PFSK-1 (cell line): ENCODE measurements at regions not wholly inside any gene's neighbourhood (a gene's known extent, or its start where the extent isn't known, plus 50 kb on each side); places are given as distances from the start of the nearest gene placed in this dataset.

Source experiments
- FOXP2 ChIP-seq: optimal IDR thresholded peaks from 2 replicates; pipeline ENCODE3; 2011; ENCODE audit warnings: borderline replicate concordance, control low read depth, inconsistent platforms; ENCODE audit not compliant: insufficient read depth; ENCODE audit errors: extremely low read length, extremely low read depth
- POLR2AphosphoS5 ChIP-seq: IDR thresholded peaks from 2 replicates; pipeline ENCODE4 v1.6.1; 2012; ENCODE audit warnings: low read depth, mild to moderate bottlenecking, control low read depth, low read length, moderate library complexity
- SIN3A ChIP-seq: IDR thresholded peaks from 2 replicates; pipeline ENCODE4 v1.6.1; 2012; ENCODE audit warnings: mild to moderate bottlenecking, low read length, moderate library complexity, borderline replicate concordance; ENCODE audit not compliant: insufficient read depth
- TAF1 ChIP-seq: IDR thresholded peaks from 2 replicates; pipeline ENCODE4 v1.6.1; 2012; ENCODE audit warnings: low read length, control low read depth, borderline replicate concordance; ENCODE audit not compliant: insufficient read depth
- TF ChIP-seq, protein P1 (sequence below), 2 experiments: IDR thresholded peaks; 2 replicates each; pipeline versions ENCODE4 v1.6.1 to v1.8.0; 2011 to 2012; ENCODE audit warnings: low read depth in 2 of 2, low read length in 2 of 2, control low read depth in 1 of 2, inconsistent platforms in 1 of 2, mild to moderate bottlenecking in 1 of 2, moderate library complexity in 1 of 2; ENCODE audit not compliant: insufficient read depth in 1 of 2

DNA sequence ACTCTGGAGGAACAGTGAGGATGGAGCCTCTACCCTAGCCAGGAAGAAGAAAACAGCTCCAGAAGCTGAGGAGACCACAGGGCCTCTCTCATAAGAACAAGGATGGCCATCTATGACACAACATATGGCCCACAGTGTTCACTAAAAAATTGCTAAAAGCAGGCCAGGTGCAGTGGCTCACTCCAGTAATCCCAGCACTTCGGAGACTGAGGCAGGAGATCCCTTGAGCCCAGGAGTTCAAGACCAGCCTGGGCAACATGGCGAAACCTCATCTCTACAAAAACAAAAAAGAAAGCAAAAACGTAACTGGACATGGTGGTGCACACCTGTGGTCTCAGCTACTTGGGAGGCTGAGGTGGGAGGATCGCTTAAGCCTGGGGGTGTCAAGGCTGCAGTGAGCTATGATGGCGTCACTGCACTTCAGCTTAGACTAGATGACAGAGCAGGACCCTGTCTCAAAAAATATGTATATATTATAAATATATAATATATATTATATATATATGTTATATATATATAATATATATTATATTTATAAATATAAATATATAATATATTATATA lies 103.1 kb downstream of the TOMM20 start:
- TF ChIP-seq POLR2AphosphoS5 = no peak
- TF ChIP-seq, protein P1, sequence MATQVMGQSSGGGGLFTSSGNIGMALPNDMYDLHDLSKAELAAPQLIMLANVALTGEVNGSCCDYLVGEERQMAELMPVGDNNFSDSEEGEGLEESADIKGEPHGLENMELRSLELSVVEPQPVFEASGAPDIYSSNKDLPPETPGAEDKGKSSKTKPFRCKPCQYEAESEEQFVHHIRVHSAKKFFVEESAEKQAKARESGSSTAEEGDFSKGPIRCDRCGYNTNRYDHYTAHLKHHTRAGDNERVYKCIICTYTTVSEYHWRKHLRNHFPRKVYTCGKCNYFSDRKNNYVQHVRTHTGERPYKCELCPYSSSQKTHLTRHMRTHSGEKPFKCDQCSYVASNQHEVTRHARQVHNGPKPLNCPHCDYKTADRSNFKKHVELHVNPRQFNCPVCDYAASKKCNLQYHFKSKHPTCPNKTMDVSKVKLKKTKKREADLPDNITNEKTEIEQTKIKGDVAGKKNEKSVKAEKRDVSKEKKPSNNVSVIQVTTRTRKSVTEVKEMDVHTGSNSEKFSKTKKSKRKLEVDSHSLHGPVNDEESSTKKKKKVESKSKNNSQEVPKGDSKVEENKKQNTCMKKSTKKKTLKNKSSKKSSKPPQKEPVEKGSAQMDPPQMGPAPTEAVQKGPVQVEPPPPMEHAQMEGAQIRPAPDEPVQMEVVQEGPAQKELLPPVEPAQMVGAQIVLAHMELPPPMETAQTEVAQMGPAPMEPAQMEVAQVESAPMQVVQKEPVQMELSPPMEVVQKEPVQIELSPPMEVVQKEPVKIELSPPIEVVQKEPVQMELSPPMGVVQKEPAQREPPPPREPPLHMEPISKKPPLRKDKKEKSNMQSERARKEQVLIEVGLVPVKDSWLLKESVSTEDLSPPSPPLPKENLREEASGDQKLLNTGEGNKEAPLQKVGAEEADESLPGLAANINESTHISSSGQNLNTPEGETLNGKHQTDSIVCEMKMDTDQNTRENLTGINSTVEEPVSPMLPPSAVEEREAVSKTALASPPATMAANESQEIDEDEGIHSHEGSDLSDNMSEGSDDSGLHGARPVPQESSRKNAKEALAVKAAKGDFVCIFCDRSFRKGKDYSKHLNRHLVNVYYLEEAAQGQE (IDR thresholded peaks at IDR 0.05; ENCODE audit: insufficient read depth in 1 of 2, low read depth in 2 of 2, low read length in 2 of 2) = no peak
- no peak for TF ChIP-seq TAF1
- TF ChIP-seq SIN3A = no peak
- TF ChIP-seq FOXP2 = no peak
